HG03565 (cell line): ENCODE measurements at regions not wholly inside any gene's neighbourhood (a gene's known extent, or its start where the extent isn't known, plus 50 kb on each side); places are given as distances from the start of the nearest gene placed in this dataset.

Experiments used
- ATAC-seq: cut with Tn5 transposase; IDR thresholded peaks from one replicate; pipeline ENCODE4 v1.9.1; 2021; ENCODE audit warnings: mild to moderate bottlenecking, moderate library complexity; ENCODE audit not compliant: unreplicated experiment

DNA sequence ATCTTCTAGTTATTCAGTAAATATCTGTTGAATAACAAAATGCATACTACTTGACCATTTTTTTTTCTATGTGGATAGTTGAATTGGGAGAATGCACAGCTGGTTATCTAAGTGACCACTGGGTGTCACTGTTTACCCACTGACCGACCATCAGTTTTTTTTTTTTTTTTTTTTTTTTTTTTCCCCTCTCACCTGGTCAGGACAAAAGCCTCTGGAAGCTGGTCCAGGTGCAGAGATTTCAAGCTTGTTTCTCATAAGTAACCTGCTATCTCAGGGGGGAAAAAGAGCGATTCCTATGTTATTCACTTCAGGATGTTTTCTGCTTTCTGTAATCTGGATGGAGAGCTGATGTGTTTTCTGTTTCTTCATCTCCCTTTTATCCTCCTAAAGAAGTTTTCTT, 256.0 kb downstream of the DCDC2C start:
- no peak for ATAC-seq

DNA sequence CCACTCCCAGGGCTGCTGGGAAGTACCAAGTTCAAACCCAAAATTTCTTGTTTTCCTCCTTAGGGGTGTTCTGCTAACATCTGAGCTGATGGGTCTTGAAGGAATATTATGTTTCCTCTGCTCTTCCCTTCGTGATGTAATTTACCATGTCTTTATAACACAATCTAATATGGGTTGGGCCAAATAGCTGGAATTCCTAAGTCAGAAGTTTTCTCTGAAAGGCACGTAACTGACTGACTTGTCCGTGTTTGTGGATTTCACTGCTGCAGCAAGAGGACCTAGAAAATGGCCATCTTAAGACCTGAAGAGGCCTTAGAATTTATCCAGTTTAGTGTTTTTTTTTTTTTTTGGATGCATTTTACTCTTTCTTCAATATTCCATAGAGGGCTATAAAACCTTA, 256.7 kb downstream of the DCDC2C start:
- no peak for ATAC-seq

DNA sequence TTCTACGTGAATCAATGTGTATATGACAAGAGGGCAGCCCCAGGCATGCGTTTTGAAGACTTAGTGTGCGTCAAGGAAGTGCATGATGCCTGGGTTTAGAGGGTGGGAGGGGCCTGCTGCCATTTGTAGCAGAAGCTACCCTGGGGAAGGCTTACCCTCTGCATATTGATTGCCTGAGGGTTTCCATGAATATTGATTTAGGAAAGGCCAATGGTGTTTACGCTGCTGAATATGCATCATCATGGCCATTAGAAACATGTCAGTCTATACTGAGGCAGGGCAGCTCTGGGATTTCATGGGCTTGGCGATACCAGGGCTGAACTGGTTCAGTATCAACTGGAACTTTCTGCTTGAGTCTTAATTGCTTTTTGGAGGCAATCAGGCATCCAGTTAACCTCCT, 259.3 kb downstream of the DCDC2C start:
- no peak for ATAC-seq

DNA sequence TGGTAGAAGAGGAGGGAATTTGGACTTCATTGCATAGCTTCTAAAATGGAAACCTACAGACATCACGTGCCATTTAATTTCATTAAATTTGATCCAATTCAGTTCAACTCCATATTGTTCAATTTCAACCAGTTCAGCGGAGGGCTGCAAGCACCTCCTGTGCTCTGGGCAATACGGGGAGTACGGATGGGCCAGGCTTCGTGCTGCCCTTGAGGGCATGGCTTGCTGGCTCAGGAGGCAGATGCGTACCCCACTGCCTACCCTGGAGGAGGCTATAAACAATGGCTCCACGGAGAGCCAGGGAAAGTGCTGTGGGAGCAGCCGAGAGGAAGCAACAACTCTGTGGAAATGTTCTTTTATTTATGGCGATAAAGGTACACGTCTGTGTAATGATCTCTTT, 261.8 kb downstream of the DCDC2C start:
- ATAC-seq, result no peak

- ATAC-seq, result no peak
These were observed 262.6 kb downstream of the DCDC2C start for GRCh38 chr2:3965953-3966352.

DNA sequence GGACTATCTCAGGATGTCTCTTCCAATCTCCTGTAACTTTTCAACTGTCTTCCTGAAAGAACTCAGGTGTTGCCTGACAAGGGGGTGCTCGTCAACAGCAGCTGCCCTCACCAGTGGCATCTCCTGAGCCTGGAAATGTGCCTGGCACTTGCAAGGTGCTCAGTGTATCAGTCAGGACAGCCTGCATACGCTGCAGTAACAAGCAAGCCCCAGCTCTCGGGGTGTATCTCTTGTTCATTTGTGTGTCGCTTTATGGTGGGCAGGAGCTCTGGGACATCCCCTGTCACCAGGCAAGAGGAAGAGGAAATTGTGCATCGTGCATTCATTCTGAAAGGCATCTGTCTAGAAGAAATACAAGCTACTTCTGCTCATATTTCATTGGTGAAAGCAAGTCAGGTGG, 263.1 kb downstream of the DCDC2C start:
- ATAC-seq, result no peak

DNA sequence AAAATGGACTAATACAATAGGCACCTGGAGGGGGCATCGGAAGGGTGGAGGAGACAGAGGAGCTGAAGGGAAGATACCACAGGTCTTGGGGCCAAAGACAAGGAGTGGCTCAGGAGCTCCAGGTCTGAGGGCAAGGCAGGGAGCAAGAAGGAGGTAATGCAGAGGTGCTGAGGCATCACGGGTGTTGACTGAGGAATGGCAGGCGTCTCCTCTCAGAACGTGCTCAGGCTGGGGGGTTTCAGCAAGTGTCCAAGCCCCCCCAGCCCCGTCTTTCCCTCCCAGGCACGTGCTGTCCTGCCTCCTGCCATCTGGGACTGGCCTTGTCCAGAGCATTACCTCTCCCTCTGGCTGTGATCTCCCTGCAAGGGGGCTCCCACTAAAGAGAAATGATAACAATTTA, 265.4 kb downstream of the DCDC2C start:
- no peak for ATAC-seq

GRCh38 chr2:3970791-3971651, 267.6 kb downstream of the DCDC2C start:
- no peak for ATAC-seq

- ATAC-seq, result no peak
These were observed 268.3 kb downstream of the DCDC2C start for GRCh38 chr2:3971652-3972192.

DNA sequence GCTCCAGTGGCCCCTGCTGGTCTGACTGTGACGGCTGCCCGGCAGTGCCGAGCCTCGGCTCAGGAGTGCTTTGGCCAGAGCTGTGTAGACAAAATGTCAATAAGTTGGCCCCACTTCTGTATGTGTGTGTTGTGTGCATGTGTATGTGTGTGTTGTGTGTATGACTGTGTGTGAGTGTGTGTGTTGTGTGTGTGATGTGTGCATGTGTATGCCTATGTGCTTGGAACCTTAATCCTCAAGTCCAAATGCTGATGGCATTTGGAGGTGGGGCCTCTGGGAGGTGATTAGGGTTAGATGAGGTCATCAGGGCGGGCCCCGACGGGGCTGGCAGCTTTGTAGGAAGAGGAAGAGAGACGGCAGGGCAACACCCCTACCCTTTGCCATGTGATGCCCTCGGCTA, 269.0 kb downstream of the DCDC2C start:
- no peak for ATAC-seq

GRCh38 chr2:3974765-3975164, 271.4 kb downstream of the DCDC2C start:
- no peak for ATAC-seq

DNA sequence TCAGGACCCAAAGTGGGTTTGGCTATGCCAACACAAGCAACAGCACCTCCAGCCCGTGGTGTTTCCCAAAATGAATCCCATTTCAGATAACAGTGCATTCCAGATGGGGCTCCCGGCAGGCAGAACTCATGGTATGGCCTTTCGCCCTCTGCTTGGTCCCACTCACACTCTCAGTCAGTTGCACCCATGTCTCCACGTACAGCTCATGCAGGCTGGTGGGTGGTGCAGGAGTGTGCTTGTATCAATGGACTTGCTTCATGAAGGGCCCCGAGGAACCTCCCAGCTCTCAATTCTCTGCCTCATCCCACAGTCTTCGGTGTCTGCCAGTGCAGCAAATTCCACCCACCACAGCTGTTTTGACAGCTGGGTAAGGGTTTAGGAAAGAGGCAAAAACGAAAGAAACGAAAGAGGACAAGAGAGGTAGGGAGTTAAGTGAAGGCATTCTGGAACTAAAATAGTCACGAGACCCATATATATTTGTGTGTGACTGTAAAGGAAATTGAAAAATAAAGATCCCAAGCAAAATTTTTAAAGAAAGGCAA, 278.1 kb downstream of the DCDC2C start:
- ATAC-seq, result no peak

GRCh38 chr2:3982160-3982559, 278.8 kb downstream of the DCDC2C start:
- no peak for ATAC-seq

DNA sequence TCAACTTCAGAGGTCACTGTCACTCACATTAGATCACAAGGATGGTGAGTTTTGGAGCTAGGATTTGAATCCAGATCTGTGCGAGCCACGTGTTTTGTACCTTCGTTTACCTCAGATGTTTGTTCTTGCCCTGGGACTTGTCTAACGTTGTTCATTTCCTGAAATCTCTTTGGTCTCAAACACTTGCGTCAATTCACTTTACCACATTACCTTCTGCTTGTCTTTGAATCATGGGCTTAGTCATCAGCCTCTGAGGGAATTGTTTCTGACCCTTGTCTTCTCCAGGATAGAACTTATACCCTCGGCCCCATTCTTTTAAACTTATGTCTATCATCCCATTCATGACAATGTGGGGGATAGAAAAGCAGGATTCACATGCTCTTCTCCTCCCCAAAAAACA, 282.7 kb downstream of the DCDC2C start:
- ATAC-seq, result no peak

DNA sequence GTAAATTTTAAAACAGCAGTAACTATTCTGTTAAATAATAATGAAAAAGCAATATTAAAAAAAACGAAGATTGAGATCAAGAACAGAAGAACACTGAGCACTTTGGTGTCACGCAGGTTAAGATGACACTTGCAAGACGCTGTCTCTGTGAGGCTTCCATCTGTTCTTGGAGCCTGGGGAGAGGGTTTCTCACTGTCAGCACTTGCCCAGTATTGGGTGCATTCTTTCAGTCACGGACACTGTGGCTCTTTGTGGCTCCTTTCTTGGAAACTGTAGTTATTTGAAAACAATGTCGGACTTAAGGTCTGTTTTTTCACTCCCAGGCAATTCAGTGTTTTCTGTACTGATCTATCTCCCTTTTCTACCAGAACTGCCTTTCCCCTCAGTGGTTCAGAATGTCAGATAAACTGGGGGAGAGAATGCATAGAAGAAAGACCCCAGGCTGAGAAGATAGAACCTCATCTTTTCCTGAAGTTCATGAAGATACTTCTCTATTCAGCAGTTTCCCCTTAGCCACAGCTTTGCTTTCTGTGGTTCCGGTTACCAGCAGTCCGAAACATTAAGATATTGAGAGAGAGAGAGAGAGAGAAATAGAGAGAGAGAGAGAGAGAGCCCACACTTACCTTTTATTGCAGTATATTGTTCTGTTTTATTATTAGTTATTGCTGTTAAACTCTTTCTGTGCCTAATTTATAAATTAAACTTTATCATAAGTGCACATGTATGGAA, 283.3 kb downstream of the DCDC2C start:
- ATAC-seq, result no peak

DNA sequence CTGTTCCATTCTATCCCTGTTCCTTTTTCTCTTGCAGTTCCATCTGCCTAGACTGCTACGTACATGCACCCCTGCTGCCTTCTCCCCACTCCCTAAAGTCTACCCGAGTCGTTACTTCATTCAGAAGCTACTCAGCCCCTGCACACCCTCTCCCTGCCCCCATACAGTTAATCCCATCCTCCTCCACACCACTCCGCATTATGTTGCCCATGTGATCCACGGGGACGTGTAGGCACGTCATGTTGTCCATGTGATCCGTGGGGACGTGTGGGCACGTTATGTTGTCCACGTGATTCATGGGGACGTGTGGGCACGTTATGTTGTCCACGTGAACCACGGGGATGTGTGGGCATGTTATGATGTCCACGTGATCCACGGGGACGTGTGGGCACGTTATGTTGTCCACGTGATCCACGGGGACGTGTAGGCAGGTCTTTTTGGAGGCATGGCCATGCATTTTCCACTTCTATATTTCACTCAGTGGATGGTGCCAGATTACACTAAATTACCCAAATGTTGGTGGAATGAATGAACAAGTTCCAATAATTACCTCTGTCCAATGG, 299.5 kb downstream of the DCDC2C start:
- no peak for ATAC-seq

- no peak for ATAC-seq
These were observed 308.8 kb downstream of the DCDC2C start for GRCh38 chr2:4012197-4012596.

- ATAC-seq, result no peak
These were observed 315.2 kb downstream of the DCDC2C start for GRCh38 chr2:4018535-4018934.

GRCh38 chr2:4020153-4020552, 316.8 kb downstream of the DCDC2C start:
- ATAC-seq, result no peak

DNA sequence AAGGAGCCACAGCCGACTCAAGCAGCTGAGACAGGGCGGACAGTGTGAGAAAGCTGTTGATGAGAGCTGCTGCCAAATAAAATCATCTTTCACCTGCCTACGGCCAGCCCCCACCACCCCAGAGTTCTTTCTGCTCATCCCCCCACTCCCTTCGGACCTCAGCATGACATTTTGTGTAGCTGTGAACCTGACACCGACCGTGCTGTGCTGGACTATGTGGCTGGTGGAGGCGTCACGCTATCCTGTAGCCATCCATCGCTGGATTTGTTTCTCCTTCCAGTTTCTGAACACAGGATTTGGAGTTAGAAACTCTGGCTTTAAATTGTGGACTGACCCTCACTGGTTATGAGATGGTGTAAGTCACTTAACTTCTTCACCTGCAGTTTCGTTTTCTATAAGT, 317.3 kb downstream of the DCDC2C start:
- no peak for ATAC-seq

GRCh38 chr2:4024605-4025004, 321.2 kb downstream of the DCDC2C start:
- no peak for ATAC-seq
